GM23248 (cell line): ENCODE measurements at regions not wholly inside any gene's neighbourhood (a gene's known extent, or its start where the extent isn't known, plus 50 kb on each side); places are given as distances from the start of the nearest gene placed in this dataset.

Source experiments
- EZH2 ChIP-seq: fragments of 200-600 bp; sonication (generic); IDR thresholded peaks from 2 replicates; pipeline ENCODE4 v1.6.1; 2018; ENCODE audit warnings: antibody characterized with exemption, mild to moderate bottlenecking; ENCODE audit not compliant: insufficient read depth, poor library complexity, severe bottlenecking
- EZH2phosphoT487 ChIP-seq: fragments of 200-600 bp; sonication (generic); IDR thresholded peaks from 2 replicates; pipeline ENCODE4 v1.6.1; 2018; ENCODE audit warnings: antibody characterized with exemption, moderate library complexity, mild to moderate bottlenecking, low read depth; ENCODE audit not compliant: insufficient read depth

DNA sequence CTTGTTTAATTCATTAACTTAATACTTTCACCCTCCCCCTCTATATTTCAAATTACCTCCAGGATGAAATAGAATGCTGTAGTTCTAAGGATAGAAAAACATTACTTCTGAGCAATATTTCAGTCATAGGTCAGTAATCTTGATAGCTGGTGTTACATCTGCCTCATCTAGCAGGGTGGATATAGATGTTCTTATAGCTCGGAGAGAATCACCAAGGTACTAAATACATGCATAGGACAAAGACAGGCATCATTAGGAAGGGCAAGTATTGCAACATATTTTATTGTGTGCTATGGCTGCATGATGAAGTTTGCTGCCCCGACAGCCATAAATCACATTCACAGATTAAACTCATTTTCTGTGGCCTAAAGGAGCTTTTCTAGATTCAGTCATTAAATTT lies 601.0 kb downstream of the FGF9 start:
- TF ChIP-seq EZH2 (no peak), EZH2phosphoT487 (no peak)
